NCI-H2029 treated with DMSO at 0.1 percent for 48 hours (cell line): ENCODE measurements at regions not wholly inside any gene's neighbourhood (a gene's known extent, or its start where the extent isn't known, plus 50 kb on each side); places are given as distances from the start of the nearest gene placed in this dataset.
"Not testable (repeated sequence)": the region's sequence is repeated elsewhere in the genome, so short reads cannot be mapped to it uniquely, and the experiment has no call there.

Experiments used
- DNase-seq: peaks from one replicate; lab custom pipeline; 2025; lab: John Stamatoyannopoulos, UW

GRCh38 chr12:47610686-47611252 lies 95.1 kb downstream of the RPAP3 start:
- no peak for DNase-seq

- DNase-seq: no peak
Measured at GRCh38 chr12:47609806-47610205, 96.0 kb downstream of the RPAP3 start.

- not testable (repeated sequence) for DNase-seq
Measured at GRCh38 chr12:47608671-47609070, 97.2 kb downstream of the RPAP3 start.

GRCh38 chr12:47604221-47604873 lies 101.5 kb downstream of the RPAP3 start:
- no peak for DNase-seq

- DNase-seq: no peak
Measured at GRCh38 chr12:47602949-47603558, 102.8 kb downstream of the RPAP3 start.

- DNase-seq: no peak
Measured at GRCh38 chr12:47602325-47602724, 103.5 kb downstream of the RPAP3 start.

- no peak for DNase-seq
Measured at GRCh38 chr12:47601071-47601470, 104.8 kb downstream of the RPAP3 start.

GRCh38 chr12:47591795-47592194 lies 114.0 kb downstream of the RPAP3 start:
- no peak for DNase-seq

- no peak for DNase-seq
Measured at GRCh38 chr12:47591361-47591791, 114.5 kb downstream of the RPAP3 start.

GRCh38 chr12:47590771-47591360 lies 115.0 kb downstream of the RPAP3 start:
- no peak for DNase-seq

GRCh38 chr12:47586952-47587669 lies 118.7 kb downstream of the RPAP3 start:
- no peak for DNase-seq

- DNase-seq: no peak
Measured at GRCh38 chr12:47585507-47585906, 120.3 kb downstream of the RPAP3 start.

- DNase-seq: no peak
Measured at GRCh38 chr12:47578836-47579235, 127.0 kb downstream of the RPAP3 start.

- DNase-seq: no peak
Measured at GRCh38 chr12:47577206-47577989, 128.4 kb downstream of the RPAP3 start.

- DNase-seq: no peak
Measured at GRCh38 chr12:47576289-47576945, 129.4 kb downstream of the RPAP3 start.

GRCh38 chr12:47574252-47575021 lies 131.4 kb downstream of the RPAP3 start:
- no peak for DNase-seq

GRCh38 chr12:47573146-47573659 lies 132.6 kb downstream of the RPAP3 start:
- no peak for DNase-seq

- no peak for DNase-seq
Measured at GRCh38 chr12:47570151-47570550, 135.7 kb downstream of the RPAP3 start.

- no peak for DNase-seq
Measured at GRCh38 chr12:47562201-47562600, 143.6 kb downstream of the RPAP3 start.

- DNase-seq: no peak
Measured at GRCh38 chr12:47561746-47562145, 144.1 kb downstream of the RPAP3 start.
